ENCODE measurements at regions not wholly inside any gene's neighbourhood (a gene's known extent, or its start where the extent isn't known, plus 50 kb on each side); places are given as distances from the start of the nearest gene placed in this dataset.

DNA sequence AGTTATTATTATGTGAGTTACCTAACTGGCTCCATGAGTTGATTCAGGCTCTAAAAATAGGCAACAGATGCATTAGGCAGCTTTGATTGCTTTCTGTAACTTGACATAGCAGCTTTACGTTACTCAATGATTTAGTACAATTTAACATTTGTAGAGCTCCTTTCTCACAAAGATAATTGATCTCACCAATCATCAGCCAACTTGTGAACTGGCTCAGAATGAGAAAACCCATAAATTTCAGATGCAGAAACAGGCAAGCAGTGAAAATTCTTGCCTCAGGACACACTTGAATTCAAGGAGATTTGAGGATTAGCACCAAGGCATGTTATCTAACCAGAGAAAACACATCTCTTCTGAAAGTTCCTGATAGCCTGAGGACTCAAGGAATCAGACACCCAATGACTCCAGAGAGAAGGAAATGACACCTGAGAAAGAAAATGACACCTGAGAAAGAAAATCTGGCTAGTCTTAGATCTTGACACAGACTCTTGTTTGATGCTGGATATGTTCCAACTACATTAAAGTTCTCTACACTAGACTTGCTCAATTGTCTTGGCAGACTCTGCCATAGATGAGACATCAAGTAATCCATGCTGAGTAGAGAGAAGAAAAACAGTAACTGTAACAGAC lies 315.1 kb upstream of the CBLB start:
- DNase-seq: peak; percentile 49

DNA sequence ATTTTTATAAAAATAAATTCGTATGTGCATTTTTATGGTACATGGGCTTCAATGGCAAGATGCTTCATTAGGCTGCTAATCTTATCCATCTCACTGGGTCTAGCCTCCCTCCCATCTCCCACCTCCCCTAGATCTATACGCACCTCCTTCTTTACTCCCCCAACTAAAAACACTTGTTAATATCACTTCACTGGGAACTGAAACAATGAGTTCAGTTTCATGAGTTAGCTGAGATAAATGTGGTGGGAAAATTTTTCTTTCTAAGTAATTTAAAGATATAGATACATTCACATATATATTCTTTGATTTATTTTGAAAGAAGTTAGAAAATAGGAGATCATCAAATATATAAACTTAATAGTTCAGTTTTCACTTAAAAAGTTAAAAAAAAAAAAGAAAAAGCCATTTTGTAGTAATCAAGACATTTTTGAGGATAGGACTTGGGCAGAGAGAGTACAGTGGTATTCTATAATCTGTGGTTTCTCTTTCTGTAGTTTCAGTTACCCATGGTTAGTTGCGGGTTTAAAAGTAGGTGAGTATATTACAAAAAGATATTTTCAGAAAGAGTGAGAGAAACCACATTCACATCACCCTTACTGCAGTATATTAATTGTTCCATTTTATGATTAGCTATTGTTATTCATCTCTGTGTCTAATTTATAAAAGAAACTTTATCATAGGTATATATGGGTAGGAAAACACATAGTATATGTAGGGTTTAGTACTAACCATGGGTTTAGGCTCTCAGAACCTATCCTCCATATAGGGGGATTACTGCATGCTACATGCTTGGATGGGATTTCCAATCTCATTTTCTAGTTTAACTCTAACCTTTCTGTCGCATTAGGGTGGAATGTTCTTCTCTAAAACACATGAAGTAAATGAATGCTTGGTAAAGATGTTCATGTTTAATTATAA lies 316.0 kb upstream of the CBLB start:
- no peak for DNase-seq

GRCh38 chr3:106185949-106186348 lies 317.1 kb upstream of the CBLB start:
- no peak for DNase-seq

- no peak for DNase-seq
Measured at GRCh38 chr3:106190296-106190695, 321.5 kb upstream of the CBLB start.

DNA sequence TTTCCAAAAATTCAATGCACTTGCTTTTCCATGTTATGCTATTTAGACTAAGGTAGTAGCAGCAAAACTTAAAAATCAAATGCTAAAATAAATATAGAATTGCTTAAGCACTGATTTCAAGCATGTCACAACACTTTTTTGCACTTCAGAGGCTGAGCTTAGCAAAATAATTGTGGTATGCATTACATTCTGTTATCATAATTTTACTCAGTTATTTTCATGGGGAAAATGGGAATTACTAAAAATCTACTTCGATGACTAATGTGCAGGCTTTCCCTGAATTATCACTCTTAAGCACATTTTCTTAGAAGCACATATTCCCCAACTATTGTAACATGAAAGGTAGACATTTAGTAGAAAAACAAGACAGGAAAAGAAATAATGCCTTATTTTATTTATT lies 322.4 kb upstream of the CBLB start:
- DNase-seq: no peak

DNA sequence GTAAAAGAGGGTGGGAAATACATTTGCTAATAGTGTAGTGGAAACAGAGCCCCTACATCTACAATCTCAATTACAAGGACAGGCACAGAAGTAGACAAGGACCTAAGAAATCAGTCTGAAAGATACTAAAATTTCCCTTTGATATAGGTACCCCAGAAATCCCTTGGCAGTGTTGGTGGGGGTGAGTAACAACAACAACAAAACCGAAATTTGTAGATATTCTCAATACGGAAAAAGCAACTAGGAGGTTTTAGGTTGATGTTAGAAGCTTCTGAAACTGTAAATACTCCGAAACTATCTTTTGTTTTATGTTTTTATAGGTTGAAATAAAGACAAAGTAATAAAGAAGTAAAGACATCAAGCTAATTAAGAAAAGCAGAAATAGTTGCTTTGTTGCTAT lies 323.1 kb upstream of the CBLB start:
- no peak for DNase-seq

DNA sequence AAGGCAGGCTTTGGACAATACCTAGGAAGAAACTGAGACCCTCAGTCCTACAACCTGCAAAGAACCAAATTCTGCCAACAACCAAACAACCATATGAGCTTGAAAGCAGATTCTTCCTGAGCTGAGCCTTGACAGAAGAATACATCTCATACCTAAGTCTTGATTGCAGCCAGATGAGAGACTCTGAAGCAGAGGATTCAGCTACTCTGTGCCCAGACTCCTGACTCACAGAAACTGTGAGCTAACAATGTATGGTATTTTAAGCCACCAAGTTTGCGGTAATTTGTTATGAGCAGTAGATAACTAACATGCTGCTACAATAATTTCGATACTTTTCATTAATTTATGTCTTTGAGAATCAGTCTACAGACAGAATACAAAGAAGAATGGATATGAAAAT lies 325.1 kb upstream of the CBLB start:
- DNase-seq: no peak

DNA sequence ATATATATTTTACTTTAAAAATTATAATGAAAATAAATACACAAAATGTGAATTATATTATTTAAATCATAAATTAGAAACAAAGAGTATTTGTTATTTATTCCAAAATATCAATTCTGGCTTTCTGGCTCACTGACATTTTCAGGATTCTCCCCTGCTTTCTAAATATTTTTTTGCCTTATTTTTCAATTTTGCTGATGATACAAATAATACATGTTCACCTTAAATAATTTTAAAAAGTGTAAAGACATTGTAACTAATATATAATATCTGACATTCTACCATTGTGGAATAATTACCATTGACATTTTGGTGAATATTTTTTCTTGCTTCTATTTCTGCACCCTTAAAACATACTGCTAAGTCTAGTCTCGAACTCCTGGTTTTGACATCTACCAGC lies 325.9 kb upstream of the CBLB start:
- no peak for DNase-seq

GRCh38 chr3:106197532-106198194 lies 328.9 kb upstream of the CBLB start:
- DNase-seq: no peak

DNA sequence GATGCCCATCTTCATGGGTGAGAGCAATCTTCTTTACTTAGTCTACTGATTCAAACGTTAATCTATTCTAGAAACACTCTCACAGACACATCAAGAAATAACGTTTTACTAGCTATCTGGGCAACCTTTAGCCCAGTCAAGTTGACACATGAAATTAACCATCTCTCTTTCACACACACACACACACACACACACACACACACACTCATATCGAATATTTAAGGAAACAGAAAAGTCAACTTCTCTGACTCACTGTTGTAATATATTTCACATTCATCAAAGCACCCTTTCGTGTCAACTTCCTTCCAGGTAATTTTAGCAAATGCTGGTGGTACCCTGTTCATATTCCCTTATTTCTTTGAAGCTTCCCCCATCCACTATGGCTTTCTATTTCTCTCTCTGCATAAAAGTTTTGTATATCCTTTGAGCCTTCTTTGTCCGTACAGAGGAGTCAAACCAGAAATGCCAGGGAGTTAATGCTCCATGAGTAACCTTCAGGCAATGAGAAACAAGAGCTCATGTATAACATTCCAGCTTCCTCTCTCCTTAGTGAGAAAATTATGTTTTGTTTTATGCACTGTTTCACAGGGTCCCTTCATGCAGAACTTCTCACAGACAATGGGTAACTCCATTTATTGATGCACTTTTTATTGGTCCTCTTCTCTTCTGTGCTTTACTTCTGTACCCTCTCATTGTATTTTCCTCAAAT lies 335.5 kb upstream of the CBLB start:
- DNase-seq: no peak

DNA sequence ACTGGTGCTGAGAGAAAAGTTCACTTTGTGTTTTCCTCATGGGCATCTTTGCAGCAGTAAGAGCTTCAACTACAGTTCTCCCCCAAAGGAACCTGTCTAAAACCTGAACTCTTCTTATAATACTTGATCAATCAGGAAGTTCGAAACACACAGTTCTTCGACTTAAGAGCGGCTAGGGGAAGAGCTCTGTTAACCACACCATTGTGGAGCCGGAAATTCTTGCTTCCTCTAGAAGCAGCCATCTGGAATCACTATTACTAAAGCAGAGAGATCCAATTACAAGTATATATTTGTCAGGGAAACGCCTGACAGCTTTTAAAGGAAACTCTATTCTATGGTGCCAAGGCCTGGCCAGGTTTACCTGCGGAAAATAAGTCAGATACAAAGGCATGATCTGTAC lies 337.3 kb upstream of the CBLB start:
- DNase-seq: no peak

DNA sequence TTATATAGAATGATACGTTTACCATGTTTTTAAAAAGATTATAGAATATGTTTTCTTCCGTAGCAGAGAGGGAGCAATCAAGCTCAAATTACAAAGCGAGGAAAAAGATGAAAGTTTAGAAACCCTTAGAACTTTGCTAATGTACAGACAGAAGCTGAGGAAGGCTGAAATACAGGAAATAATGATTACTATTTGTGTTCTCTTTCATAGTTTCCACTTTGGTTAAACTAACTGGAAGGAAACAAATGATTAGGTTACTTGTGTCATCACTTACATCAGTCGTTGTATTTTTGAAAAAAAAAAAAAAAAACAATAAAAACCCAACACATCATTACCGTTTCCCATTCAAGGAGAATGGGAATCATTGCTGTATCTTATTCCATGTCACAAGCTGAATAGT lies 337.8 kb upstream of the CBLB start:
- no peak for DNase-seq

DNA sequence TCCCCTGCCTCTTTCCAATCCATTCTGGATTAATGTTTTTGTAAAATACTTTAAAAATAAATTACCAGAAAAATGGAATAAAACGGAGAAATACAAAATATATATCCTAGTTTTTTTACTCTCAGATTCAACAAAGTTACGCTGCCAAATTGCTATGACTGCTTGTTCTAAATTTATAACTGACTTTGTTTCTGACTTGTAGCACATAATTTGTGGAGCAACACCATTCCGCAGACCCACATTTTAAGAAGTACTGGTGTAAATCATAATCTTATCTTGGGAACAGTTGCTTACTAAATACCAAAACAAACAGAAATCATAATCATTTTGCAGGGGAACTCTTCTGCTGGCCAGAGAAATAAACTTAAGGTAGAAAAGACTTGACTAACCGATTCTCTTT lies 339.4 kb upstream of the CBLB start:
- no peak for DNase-seq

DNA sequence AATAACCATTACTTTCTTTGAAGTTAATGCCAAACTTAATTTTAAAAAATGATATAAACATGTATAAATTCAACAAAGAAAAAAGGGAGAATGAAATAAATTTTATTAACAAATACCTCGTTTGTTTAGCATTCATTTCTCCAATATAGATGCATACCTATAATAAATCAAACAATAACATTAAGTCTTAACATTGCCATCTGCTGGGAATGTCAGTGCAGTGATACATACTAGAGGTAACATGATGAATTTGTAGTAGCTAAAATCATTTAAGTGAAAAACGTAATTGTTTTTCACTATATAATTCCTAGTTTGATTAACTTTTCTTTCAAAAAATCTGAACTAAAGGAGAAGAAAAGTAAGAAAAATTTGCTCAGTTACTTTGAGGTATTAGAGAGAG lies 340.2 kb upstream of the CBLB start:
- peak; percentile 25 for DNase-seq

DNA sequence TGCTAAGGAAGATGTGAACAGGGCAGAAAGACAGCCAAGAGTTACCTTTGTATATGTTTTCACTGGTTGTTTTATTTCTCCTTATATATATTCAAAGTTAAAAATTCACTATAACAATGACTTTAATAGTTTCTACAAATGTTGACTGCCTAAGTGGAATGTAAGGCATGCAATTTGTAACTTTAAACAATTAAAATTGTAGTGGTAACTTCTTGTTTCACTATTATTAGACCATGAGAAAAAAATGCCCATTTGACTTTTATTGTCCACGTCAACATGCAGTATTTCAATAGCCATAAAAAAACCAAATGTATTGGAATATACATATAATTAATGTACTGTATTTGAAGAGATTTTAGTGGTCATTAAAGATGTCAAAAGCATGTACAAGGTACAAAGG lies 340.7 kb upstream of the CBLB start:
- DNase-seq: no peak

GRCh38 chr3:106210923-106211322 lies 342.1 kb upstream of the CBLB start:
- DNase-seq: no peak

DNA sequence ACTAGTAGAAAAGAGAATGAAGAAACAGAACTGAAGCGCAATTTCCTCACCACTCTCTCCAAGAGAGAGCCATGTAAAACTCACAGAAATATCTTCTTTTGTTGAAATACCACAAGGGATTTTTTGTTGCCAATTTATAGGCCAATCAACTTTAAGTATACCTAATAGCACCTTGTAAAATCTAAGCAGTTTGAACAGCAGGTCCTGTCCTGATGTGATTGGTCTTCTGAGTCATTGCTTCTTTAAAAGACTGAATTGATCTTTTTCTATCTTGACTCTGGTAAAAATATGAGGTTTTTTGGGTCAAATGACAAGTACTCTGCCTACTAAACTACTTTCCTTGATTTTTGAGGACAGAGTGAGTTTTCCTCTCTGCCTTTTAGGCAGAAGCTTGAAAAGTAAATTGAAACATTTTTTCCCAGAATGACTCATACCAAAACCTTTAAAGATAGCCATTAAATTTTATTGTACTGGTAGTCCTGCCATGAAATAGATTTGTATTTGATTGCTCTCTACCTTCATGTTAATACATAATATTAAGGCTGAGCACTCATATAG lies 343.9 kb upstream of the CBLB start:
- no peak for DNase-seq

- DNase-seq: no peak
Measured at GRCh38 chr3:106213954-106214353, 345.1 kb upstream of the CBLB start.

DNA sequence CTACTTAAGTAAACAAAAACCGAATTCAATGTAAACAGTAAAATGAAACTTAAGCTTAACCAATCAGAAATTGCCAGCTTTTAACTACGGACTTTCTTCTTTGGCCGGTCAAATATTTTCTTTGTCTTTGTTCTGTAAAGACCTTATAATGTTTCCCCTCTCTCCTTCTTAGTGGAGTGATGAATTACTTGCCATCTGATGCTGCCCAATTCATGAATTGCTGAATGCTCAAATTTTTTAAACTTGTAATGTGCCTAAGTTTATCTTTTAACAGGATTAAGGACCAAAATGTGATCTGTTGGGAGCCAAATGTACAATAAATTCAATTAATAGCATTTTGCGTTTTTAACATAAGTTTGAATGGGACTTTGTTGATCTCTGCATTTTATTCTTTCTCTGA lies 345.8 kb upstream of the CBLB start:
- no peak for DNase-seq

- DNase-seq: no peak
Measured at GRCh38 chr3:106215047-106215446, 346.2 kb upstream of the CBLB start.

- DNase-seq: no peak
Measured at GRCh38 chr3:106217745-106218144, 348.9 kb upstream of the CBLB start.

GRCh38 chr3:106227068-106227467 lies 358.3 kb upstream of the CBLB start:
- no peak for DNase-seq

DNA sequence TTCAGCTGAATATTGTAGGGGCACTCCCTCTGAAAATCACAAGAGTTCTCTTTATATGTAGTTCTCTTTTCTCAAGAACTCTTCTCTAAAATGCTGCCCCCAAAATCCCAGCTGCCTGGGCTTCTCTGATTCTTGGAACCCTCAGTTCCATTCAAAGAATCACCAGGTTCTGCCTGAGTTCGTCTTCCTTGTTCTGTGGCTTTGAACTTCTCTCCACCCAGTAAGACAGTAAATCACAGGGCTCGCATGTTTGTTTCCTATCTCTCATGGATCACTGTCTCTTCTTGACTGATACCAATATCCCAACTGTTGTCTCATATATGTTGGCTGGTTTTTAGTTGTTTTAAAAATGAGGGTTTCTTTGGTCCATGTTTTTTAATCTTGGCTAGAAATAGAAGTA lies 359.5 kb upstream of the CBLB start:
- DNase-seq: no peak

Data from NCI-H446 treated with DMSO at 0.1 percent for 48 hours (cell line).